GM10266 (cell line): ENCODE measurements at regions not wholly inside any gene's neighbourhood (a gene's known extent, or its start where the extent isn't known, plus 50 kb on each side); places are given as distances from the start of the nearest gene placed in this dataset.

Experiments
- DNase-seq: peaks from one replicate; pipeline ENCODE4 v3.0.0; 2012; ENCODE audit errors: extremely low spot score
- TF ChIP-seq, protein P1 (sequence below): IDR thresholded peaks from 2 replicates; pipeline ENCODE4 v1.5.1; 2012; ENCODE audit warnings: mild to moderate bottlenecking, low read depth; ENCODE audit not compliant: control insufficient read depth, insufficient read depth; ENCODE audit errors: missing control alignments

DNA sequence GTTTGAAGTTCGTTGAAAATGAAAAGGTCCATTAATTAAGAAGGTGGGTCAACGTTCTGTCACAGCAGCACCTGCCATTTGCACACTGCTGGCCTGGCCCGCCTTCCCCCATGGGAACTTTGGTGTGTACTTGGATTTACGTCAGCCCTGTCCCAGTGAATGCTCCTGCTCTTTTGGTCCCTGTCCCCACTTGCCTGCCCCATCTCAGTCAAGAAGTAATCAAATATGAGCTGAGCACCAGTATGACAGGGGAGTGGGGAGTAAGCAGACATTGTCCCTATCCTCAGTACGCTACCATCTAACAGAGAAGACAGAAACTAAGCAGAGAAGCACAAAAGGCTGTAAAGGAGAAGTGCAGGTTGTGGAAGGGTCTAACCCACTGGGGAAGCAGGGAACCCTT, 65.1 kb downstream of the SLC4A3 start:
- TF ChIP-seq, protein P1, sequence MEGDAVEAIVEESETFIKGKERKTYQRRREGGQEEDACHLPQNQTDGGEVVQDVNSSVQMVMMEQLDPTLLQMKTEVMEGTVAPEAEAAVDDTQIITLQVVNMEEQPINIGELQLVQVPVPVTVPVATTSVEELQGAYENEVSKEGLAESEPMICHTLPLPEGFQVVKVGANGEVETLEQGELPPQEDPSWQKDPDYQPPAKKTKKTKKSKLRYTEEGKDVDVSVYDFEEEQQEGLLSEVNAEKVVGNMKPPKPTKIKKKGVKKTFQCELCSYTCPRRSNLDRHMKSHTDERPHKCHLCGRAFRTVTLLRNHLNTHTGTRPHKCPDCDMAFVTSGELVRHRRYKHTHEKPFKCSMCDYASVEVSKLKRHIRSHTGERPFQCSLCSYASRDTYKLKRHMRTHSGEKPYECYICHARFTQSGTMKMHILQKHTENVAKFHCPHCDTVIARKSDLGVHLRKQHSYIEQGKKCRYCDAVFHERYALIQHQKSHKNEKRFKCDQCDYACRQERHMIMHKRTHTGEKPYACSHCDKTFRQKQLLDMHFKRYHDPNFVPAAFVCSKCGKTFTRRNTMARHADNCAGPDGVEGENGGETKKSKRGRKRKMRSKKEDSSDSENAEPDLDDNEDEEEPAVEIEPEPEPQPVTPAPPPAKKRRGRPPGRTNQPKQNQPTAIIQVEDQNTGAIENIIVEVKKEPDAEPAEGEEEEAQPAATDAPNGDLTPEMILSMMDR, result no peak
- no peak for DNase-seq

DNA sequence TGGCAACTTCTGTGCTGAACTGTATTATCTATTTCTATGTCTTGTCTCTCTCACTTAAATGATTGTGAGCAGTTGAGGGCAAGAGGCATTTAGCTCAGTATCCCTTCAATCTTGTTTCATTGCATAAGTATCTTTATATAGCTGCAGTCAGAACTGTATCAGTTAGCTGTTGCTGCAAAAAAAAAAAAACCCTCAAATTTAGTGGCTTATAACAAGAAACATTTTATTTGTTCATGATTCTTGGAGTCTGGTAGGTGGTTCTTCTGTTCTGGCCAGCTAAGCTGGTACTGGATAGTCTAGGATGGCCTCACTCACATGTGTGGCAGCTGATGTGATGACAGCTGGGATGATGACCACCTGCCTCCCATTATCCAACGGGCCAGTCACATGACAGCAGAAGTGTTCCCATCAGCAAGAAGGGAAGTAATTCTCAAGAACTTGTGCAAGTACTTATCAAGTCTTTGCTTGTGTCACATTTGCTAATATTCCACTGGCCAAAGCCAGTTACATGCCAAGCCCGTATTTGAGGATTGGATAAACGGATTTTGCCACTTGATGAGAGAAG, 67.8 kb downstream of the SLC4A3 start:
- TF ChIP-seq, protein P1, result no peak
- DNase-seq, result no peak

DNA sequence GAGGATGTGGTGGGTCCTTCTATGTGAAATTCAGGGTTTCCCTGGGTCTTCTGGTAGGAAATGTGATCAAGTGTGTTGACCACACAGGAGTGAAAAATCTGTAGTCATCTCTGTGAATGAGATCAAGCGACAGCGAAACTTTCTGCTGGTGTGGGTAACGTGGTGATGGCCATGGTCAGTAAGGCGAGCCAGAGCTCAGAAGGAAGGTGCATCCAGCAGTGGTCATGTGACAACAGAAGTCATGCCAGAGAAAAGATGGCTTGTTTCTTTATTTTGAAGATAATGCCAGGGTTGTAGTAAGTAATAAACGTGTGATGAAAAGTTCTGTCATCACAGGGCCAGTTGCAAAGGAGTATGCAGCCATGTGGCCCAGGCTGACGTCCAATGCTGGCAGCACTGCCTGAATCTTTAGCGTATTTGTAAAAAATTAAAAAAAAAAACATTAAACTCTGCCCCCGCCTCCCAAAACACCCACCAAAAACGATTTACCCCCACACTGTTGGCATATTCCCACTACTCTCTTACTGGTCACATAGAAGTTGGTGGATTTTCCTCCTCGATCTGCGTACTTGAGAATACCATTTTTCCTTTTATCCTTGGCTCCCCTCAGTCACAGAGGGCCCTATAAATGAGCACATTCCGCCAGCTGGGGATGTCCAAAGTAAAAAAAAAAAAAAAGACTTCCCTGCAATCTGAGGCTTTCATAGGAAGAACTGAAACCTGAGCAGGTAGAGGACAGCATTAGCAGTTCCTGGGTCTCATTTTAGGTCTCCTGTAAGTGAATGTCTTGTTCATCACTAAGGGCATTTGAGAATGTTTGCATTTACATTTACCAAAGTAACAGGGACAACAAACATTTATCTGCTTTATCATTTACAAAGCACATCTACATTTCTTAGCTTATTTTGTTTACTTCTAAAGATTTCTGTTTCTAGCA, 70.6 kb downstream of the SLC4A3 start:
- TF ChIP-seq, protein P1, result no peak

DNA sequence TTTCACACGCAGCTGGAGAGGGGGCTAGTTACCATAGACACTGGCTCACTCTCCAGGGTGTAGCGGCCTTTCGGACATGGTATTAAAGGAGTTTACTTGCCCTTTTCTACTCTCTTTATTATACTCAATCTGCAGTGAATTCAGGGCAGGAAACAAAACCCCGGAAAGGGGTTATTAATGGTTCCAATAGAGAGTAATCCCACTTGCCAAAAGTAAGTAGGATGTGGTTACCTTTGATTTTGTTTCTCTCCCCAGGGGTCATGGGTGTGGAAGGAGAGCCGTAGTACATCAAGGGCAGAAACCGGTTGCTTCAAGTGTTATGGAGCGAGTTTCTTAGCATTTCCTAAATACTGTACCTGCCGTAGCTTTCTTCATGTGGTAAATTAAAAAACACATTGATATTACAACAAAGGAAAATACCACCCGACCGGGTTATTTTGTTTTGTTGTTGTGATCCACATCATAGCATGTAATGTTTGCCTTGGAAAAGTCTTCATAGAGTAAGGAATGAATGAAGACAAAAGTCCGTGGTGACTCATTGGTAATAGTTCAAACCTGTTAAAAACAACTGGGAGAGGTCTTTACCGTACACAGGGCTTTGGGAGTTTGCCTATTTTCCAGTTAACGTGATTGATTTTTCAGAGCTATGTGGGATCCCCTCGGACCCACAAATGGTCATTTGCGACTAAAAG, 71.5 kb downstream of the SLC4A3 start:
- no peak for DNase-seq
- TF ChIP-seq, protein P1, result no peak

More for the DNA sequence above, 70.6 kb downstream of the SLC4A3 start:
- no peak for DNase-seq

DNA sequence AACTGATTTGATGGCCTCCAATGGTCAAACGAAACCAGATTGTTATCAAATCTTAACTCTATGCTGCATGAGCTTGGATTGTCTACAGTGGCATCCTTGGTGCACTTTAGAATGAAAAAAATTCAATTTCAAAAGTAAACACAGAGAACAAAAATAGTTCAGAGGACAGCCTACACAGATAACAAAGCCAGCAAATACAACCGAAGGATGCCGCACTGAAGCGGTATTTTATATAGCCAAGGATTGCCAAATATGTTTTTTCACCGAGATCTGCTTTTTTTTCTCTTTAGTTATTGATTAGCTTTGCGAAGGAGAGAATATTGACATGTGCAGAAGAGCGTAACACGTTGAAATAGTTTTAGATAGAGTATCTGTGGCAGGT, 72.0 kb downstream of the SLC4A3 start:
- no peak for DNase-seq
- TF ChIP-seq, protein P1, result no peak

DNA sequence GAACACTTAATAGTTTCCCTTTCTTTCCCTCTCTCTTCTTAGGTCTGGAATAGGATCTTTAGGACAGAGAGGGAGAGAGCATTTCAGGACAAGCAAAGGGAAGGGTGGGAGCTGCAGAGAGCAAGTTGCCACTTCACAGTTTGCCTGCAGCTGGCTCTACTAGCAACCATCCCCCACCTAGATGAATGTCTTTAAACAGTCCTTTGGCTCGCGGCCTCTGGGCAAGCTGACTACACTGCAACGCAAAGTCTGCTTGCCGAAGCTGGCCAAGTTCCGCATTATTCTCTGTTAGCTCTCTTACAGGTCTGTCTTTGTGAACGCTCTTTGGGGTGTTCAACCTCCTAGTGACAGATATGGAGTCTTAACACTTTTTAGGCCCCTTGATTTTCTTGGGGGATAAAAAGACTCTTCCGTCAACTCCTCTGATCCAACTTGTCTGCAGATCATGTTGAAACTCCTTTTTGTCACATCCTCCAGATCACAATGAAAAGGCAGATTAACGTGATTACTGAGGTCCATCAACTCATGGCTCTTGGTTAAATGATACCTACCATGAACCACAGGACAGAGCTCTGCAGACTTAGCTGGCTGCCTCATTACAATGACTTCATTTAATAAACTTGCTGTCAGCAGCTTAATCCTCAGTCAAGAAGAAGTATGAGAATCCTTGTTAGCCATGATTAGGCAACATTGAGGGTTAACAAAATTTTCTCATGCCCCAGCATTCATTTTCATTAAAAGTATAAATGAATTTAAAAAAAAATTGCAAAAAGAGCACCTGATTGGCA, 74.6 kb downstream of the SLC4A3 start:
- no peak for DNase-seq
- TF ChIP-seq, protein P1, result no peak
